Cardiac muscle cell (in vitro differentiated cells and primary cell): ENCODE measurements at regions not wholly inside any gene's neighbourhood (a gene's known extent, or its start where the extent isn't known, plus 50 kb on each side); places are given as distances from the start of the nearest gene placed in this dataset.

Experiments used
- DNase-seq, 2 donors: peaks; one replicate each; pipeline versions ENCODE4 v3.0.0 to v3.0.0-alpha.2; 2010 to 2017; ENCODE audit warnings: low read depth in 1 of 2, low spot score in 1 of 2
- H3K27ac ChIP-seq: fragments of 200-600 bp; sonication (generic); 2 replicates; pipeline ENCODE4 v1.5.1; 2016
- H3K27me3 ChIP-seq: fragments of 200-600 bp; sonication (generic); 2 replicates; pipeline ENCODE4 v1.6.0; 2016; ENCODE audit warnings: control low read depth
- H3K36me3 ChIP-seq: fragments of 200-600 bp; sonication (generic); 2 replicates; pipeline ENCODE4 v1.5.1; 2016; ENCODE audit warnings: control low read depth
- H3K4me1 ChIP-seq: fragments of 200-600 bp; sonication (generic); 2 replicates; pipeline ENCODE4 v1.8.1; 2017; ENCODE audit warnings: low read depth, mild to moderate bottlenecking, mixed run types
- H3K4me3 ChIP-seq: fragments of 200-600 bp; sonication (generic); 2 replicates; pipeline ENCODE4 v1.5.1; 2016; ENCODE audit warnings: mild to moderate bottlenecking
- H3K9me3 ChIP-seq: fragments of 200-600 bp; sonication (generic); 2 replicates; pipeline ENCODE4 v1.5.1; 2017; ENCODE audit warnings: low read depth, mild to moderate bottlenecking, control low read depth
- CTCF ChIP-seq: IDR thresholded peaks from 2 replicates; pipeline ENCODE4 v1.5.1; 2012; ENCODE audit warnings: low read depth, mild to moderate bottlenecking, low read length

GRCh38 chr3:124142389-124142970, 150.6 kb upstream of the ROPN1 start:
- no peak for DNase-seq
- no peak for TF ChIP-seq CTCF

GRCh38 chr3:124143047-124143446, 151.1 kb upstream of the ROPN1 start:
- Histone ChIP-seq H3K36me3 (no peaks in the 10 kb centered on the region), H3K4me1 (no peaks in the 10 kb centered on the region), H3K9me3 (no peaks in the 10 kb centered on the region), H3K27me3 (peaks cover 70% of the 10 kb centered on the region), H3K27ac (no peak overlapping the region), H3K4me3 (no peak overlapping the region)
- TF ChIP-seq CTCF, result no peak
- no peak for DNase-seq

More at GRCh38 chr3:124142389-124142970, 150.6 kb upstream of the ROPN1 start:
- H3K4me1 ChIP-seq, result no peaks in the 10 kb centered on the region
- no peak overlapping the region for H3K4me3 ChIP-seq
- H3K9me3 ChIP-seq, result no peaks in the 10 kb centered on the region
- no peak overlapping the region for H3K27ac ChIP-seq
- H3K27me3 ChIP-seq, result peaks cover 76% of the 10 kb centered on the region
- H3K36me3 ChIP-seq, result no peaks in the 10 kb centered on the region

GRCh38 chr3:124144035-124144814, 152.3 kb upstream of the ROPN1 start:
- Histone ChIP-seq H3K27me3 (peaks cover 65% of the 10 kb centered on the region), H3K9me3 (no peaks in the 10 kb centered on the region), H3K4me3 (no peak overlapping the region), H3K36me3 (no peaks in the 10 kb centered on the region), H3K4me1 (no peaks in the 10 kb centered on the region), H3K27ac (no peak overlapping the region)
- DNase-seq, result peak in 1 of 2 donors; percentile 36
- no peak for TF ChIP-seq CTCF

- H3K9me3 ChIP-seq, result no peaks in the 10 kb centered on the region
- DNase-seq, result no peak
- peaks cover 42% of the 10 kb centered on the region for H3K27me3 ChIP-seq
- no peak overlapping the region for H3K27ac ChIP-seq
- no peak overlapping the region for H3K4me3 ChIP-seq
- H3K4me1 ChIP-seq, result no peaks in the 10 kb centered on the region
- no peak for TF ChIP-seq CTCF
- H3K36me3 ChIP-seq, result no peaks in the 10 kb centered on the region
Observed at GRCh38 chr3:124147429-124147828, 155.5 kb upstream of the ROPN1 start.

- Histone ChIP-seq H3K36me3 (no peaks in the 10 kb centered on the region), H3K4me3 (no peak overlapping the region), H3K27me3 (peaks cover 38% of the 10 kb centered on the region), H3K9me3 (no peaks in the 10 kb centered on the region), H3K4me1 (no peaks in the 10 kb centered on the region), H3K27ac (no peak overlapping the region)
- no peak for DNase-seq
- TF ChIP-seq CTCF, result no peak
Observed at GRCh38 chr3:124147946-124148345, 156.0 kb upstream of the ROPN1 start.
